ENCODE measurements at regions not wholly inside any gene's neighbourhood (a gene's known extent, or its start where the extent isn't known, plus 50 kb on each side); places are given as distances from the start of the nearest gene placed in this dataset.
"Not testable (repeated sequence)": the region's sequence is repeated elsewhere in the genome, so short reads cannot be mapped to it uniquely, and the experiment has no call there.

DNA sequence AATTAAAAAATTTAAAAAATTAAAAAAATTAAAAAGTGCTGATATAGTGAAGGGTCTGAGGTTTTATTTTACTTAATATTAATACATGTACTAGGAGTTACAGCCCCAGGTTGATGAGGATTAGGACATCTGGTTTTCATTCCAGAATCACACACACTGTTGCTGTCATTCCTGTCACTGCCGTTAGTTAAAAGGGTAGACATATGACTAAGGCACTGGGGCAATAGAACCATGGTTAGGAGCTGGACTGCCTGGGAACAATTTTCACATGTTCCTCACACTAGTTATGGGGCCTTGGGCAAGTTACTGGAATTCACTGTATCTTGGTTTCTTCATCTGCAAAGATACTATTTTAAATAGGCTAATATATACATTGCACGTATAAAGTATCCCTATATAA lies 191.8 kb upstream of the DPYD start:
- Histone ChIP-seq H3K79me2 (ENCODE audit: control insufficient read depth, insufficient read depth, low read length, unreplicated experiment) (no peaks in the 10 kb centered on the region), H3K36me3 (ENCODE audit: insufficient read depth, low read length) (peaks cover 6% of the 10 kb centered on the region; the same call in 1 of the 2 replicates), H3K4me3 (ENCODE audit: low read depth, low read length) (no peak overlapping the region), H3K4me1 (ENCODE audit: control insufficient read depth, insufficient read depth, low read length, unreplicated experiment) (peaks cover 11% of the 10 kb centered on the region), H3K27ac (ENCODE audit: low read depth, low read length) (no peak overlapping the region), H3K27me3 (ENCODE audit: insufficient read depth, low read length) (no peaks in the 10 kb centered on the region), H2AFZ (ENCODE audit: low read length, unreplicated experiment) (no peak overlapping the region)

DNA sequence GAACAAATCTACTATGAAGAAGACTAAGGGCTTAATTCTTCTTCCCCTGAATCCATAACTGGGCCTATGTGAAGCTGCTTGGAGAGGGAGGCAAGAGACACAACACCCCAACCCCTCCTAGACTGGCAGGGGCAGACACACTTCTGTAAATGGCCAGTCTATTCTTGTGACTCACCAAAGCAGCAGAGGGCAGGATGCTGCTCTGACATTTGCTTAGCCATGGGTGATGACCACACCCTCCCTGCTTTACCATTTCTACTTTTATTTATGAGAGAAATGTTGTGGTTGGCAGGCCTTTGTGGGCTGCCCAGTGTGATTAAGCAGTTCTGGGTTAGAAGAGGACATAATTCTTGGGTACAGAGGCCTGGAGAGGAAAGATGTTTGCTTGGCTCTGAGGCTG lies 189.8 kb upstream of the DPYD start:
- Histone ChIP-seq H3K27ac (ENCODE audit: low read depth, low read length) (no peak overlapping the region), H3K4me3 (ENCODE audit: low read depth, low read length) (no peak overlapping the region), H2AFZ (ENCODE audit: low read length, unreplicated experiment) (no peak overlapping the region), H3K36me3 (ENCODE audit: insufficient read depth, low read length) (peaks cover 19% of the 10 kb centered on the region; the same call in 1 of the 2 replicates), H3K79me2 (ENCODE audit: control insufficient read depth, insufficient read depth, low read length, unreplicated experiment) (no peaks in the 10 kb centered on the region), H3K4me1 (ENCODE audit: control insufficient read depth, insufficient read depth, low read length, unreplicated experiment) (peaks cover 11% of the 10 kb centered on the region), H3K27me3 (ENCODE audit: insufficient read depth, low read length) (no peaks in the 10 kb centered on the region)

DNA sequence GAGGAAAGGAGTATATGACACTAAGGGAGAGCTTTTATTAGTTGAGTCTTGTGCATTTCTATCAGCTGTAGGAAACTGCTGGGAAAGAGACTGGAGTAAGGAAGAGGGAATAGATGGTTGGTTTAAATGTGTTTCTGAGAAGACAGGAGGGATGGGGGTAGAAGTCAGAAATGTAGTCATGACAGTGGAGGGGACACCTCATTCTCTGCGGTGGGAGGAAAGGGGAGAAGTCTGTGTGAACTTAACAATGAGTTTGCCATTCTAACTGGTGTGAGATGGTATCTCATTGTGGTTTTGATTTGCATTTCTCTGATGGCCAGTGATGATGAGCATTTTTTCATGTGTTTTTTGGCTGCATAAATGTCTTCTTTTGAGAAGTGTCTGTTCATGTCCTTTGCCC lies 187.5 kb upstream of the DPYD start:
- H3K4me3 ChIP-seq (ENCODE audit: low read depth, low read length); H3K79me2 ChIP-seq (ENCODE audit: control insufficient read depth, insufficient read depth, low read length, unreplicated experiment); H3K27me3 ChIP-seq (ENCODE audit: insufficient read depth, low read length); H3K27ac ChIP-seq (ENCODE audit: low read depth, low read length); H2AFZ ChIP-seq (ENCODE audit: low read length, unreplicated experiment): not testable (repeated sequence)
- peaks cover 29% of the 10 kb centered on the region for H3K4me1 ChIP-seq (ENCODE audit: control insufficient read depth, insufficient read depth, low read length, unreplicated experiment)
- peaks cover 19% of the 10 kb centered on the region; the same call in 1 of the 2 replicates for H3K36me3 ChIP-seq (ENCODE audit: insufficient read depth, low read length)

DNA sequence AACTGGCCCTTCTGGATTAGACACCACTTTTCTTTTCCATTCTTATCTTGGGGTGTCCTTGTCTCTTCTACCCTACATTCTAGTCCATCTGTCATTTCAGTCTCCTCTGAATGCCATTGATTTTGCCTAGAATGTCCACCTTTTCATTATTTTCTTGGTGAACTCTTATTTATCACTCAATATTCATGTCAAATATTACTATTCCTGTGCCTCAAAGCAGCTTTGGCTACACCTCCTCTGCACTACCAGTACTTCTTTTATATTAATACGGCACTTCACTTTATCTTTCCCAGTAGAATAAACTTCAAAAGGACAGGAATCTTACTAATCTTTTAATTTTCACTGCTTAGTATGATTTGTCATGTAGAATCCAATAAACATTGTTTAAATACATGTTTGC lies 186.4 kb upstream of the DPYD start:
- peaks cover 40% of the 10 kb centered on the region for H3K4me1 ChIP-seq (ENCODE audit: control insufficient read depth, insufficient read depth, low read length, unreplicated experiment)
- H3K4me3 ChIP-seq (ENCODE audit: low read depth, low read length): no peak overlapping the region

DNA sequence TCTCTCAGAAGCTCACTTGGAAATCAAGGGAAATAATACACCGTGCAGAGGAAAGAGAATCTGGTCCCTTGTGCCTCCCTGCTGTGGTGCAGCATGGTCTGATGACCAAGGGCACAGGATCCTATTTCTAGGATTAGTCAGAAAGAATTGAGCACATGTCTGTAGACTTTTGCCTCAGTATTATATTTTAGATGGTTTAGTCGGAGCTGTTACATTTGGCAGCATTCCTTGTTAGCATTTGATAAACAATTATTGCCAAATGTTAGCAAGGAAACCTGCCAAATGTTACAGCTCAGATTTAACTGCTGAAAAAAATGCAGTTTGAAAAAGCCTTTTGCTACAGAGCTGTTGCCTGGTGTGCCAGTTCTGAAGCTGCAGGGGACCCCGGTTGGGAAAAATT lies 183.5 kb upstream of the DPYD start:
- H3K27ac ChIP-seq (ENCODE audit: low read depth, low read length): peak overlapping the region; percentile 35
- H3K79me2 ChIP-seq (ENCODE audit: control insufficient read depth, insufficient read depth, low read length, unreplicated experiment): no peaks in the 10 kb centered on the region
- peaks cover 33% of the 10 kb centered on the region for H3K4me1 ChIP-seq (ENCODE audit: control insufficient read depth, insufficient read depth, low read length, unreplicated experiment)
- H2AFZ ChIP-seq (ENCODE audit: low read length, unreplicated experiment): peak overlapping the region; percentile 42
- no peaks in the 10 kb centered on the region for H3K27me3 ChIP-seq (ENCODE audit: insufficient read depth, low read length)
- H3K36me3 ChIP-seq (ENCODE audit: insufficient read depth, low read length): peaks cover 19% of the 10 kb centered on the region; the same call in 1 of the 2 replicates
- peak overlapping the region; percentile 29; the same call in 1 of the 2 replicates for H3K4me3 ChIP-seq (ENCODE audit: low read depth, low read length)

More for the DNA sequence above, 186.4 kb upstream of the DPYD start:
- Histone ChIP-seq H3K27me3 (ENCODE audit: insufficient read depth, low read length) (no peaks in the 10 kb centered on the region), H3K79me2 (ENCODE audit: control insufficient read depth, insufficient read depth, low read length, unreplicated experiment) (no peaks in the 10 kb centered on the region), H3K36me3 (ENCODE audit: insufficient read depth, low read length) (peaks cover 19% of the 10 kb centered on the region; the same call in 1 of the 2 replicates), H2AFZ (ENCODE audit: low read length, unreplicated experiment) (no peak overlapping the region), H3K27ac (ENCODE audit: low read depth, low read length) (no peak overlapping the region)

DNA sequence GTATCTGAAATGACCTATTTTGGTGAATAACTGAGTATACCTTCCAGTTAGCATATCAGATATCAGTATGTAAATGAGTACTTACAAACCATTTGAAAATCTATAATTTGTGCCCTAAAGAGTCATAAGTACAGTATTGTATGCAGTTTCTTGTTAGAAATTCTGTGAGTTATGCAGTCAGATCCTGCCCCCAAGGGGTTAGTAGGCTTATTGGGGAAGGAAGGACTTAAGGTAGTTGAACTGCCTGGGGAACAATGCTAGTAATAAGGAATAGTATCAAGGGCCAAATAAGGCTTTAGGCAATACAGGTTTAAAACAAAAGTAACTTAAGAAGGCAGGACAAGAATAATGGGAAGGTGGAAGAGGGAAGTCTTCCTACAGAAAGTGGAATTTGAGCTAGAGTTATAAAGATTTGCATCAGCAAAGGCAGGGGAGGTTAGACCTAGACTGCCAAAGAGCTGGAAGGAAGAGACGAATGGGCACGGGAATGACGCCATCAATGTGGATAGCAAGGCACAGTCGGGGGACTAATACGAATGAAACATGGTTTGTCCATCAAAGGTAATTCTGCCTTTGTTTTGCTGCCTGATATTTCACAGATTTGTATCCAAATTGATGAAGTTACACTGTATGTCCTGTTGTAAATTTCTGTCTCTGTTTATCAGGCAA lies 182.9 kb upstream of the DPYD start:
- H3K27me3 ChIP-seq (ENCODE audit: insufficient read depth, low read length): no peaks in the 10 kb centered on the region
- peak overlapping the region; percentile 42 for H2AFZ ChIP-seq (ENCODE audit: low read length, unreplicated experiment)
- peak overlapping the region; percentile 35 for H3K27ac ChIP-seq (ENCODE audit: low read depth, low read length)
- no peaks in the 10 kb centered on the region for H3K79me2 ChIP-seq (ENCODE audit: control insufficient read depth, insufficient read depth, low read length, unreplicated experiment)
- H3K4me1 ChIP-seq (ENCODE audit: control insufficient read depth, insufficient read depth, low read length, unreplicated experiment): peaks cover 33% of the 10 kb centered on the region
- peak overlapping the region; percentile 29; the same call in 1 of the 2 replicates for H3K4me3 ChIP-seq (ENCODE audit: low read depth, low read length)
- H3K36me3 ChIP-seq (ENCODE audit: insufficient read depth, low read length): peaks cover 19% of the 10 kb centered on the region; the same call in 1 of the 2 replicates

DNA sequence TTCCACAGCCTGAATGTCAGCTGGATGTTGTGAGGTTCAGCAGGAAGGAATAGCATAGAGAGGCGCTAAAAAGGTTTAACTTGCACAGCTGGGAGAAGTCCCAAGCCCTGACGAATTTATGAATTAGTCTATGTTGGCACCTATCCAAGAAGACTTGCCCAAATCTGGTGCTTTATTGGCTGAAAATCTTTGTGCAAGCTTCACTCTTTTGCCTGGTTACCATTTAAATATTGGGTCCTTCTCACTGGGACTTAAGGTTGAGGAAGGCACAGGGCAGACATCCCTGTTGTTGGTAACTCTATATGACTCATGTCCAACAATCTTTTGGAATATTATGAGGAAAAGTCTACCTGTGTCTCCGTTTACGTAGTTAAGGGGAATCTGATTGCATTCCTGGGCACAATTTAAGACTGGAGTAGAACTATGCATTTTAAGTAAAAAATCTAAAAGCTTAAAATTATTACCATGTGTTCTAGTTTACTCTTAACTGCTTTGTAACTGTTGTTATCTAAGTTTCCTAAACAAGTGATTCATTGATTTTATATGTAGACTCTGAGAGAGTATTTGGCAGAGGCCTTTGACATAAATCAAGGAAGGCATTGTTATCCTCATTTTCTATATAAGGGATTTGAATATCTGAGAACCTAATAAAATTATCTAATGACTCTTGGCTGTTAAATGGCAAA lies 181.7 kb upstream of the DPYD start:
- H3K27ac ChIP-seq (ENCODE audit: low read depth, low read length): no peak overlapping the region

DNA sequence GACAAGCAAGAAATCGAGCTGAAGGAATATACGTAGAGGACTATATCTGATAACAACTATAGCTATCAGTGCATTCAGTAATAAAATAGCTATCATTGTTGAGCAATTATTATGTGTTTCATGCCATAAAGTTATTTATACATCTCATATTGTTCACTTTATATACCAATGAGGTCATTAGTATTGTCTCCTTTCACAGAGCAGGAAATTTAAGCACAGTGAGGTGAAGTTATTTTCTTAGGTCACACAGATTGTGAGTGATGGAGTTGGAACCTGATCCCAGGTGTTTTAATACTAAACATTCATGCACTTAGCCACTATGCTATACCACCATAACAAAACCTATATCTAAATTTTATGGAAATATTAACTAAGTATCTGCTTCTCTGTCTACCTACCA lies 180.5 kb upstream of the DPYD start:
- peaks cover 33% of the 10 kb centered on the region for H3K4me1 ChIP-seq (ENCODE audit: control insufficient read depth, insufficient read depth, low read length, unreplicated experiment)
- no peaks in the 10 kb centered on the region for H3K79me2 ChIP-seq (ENCODE audit: control insufficient read depth, insufficient read depth, low read length, unreplicated experiment)
- H3K27me3 ChIP-seq (ENCODE audit: insufficient read depth, low read length): no peaks in the 10 kb centered on the region
- peaks cover 5% of the 10 kb centered on the region; the same call in 1 of the 2 replicates for H3K36me3 ChIP-seq (ENCODE audit: insufficient read depth, low read length)
- H2AFZ ChIP-seq (ENCODE audit: low read length, unreplicated experiment): no peak overlapping the region
- H3K4me3 ChIP-seq (ENCODE audit: low read depth, low read length): no peak overlapping the region
- H3K27ac ChIP-seq (ENCODE audit: low read depth, low read length): no peak overlapping the region

More for the DNA sequence above, 181.7 kb upstream of the DPYD start:
- Histone ChIP-seq H3K36me3 (ENCODE audit: insufficient read depth, low read length) (peaks cover 11% of the 10 kb centered on the region; the same call in 1 of the 2 replicates), H3K4me3 (ENCODE audit: low read depth, low read length) (no peak overlapping the region), H2AFZ (ENCODE audit: low read length, unreplicated experiment) (no peak overlapping the region), H3K79me2 (ENCODE audit: control insufficient read depth, insufficient read depth, low read length, unreplicated experiment) (no peaks in the 10 kb centered on the region), H3K27me3 (ENCODE audit: insufficient read depth, low read length) (no peaks in the 10 kb centered on the region), H3K4me1 (ENCODE audit: control insufficient read depth, insufficient read depth, low read length, unreplicated experiment) (peaks cover 33% of the 10 kb centered on the region)

DNA sequence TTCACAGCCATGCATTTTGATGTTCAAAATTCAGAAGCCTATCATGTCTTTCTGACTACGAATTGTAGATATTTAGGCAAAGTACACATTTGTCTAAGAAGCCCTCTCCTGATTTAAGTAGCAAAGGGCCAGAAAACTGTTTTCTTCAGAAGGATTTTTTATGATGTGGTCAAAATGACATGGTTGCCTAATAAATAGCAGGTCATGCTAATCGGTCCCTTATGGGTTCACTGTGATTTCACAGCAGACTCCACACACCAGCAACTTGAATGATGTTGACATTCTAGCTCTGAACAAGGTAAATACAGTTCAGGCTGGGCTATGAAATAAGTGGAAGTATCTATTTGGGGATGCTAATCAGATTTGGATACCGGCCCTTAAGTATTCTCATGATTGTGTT lies 178.7 kb upstream of the DPYD start:
- H3K27me3 ChIP-seq (ENCODE audit: insufficient read depth, low read length): no peaks in the 10 kb centered on the region
- no peak overlapping the region for H3K4me3 ChIP-seq (ENCODE audit: low read depth, low read length)
- H3K36me3 ChIP-seq (ENCODE audit: insufficient read depth, low read length): no peaks in the 10 kb centered on the region
- H3K4me1 ChIP-seq (ENCODE audit: control insufficient read depth, insufficient read depth, low read length, unreplicated experiment): peaks cover 26% of the 10 kb centered on the region
- no peak overlapping the region for H3K27ac ChIP-seq (ENCODE audit: low read depth, low read length)
- H3K79me2 ChIP-seq (ENCODE audit: control insufficient read depth, insufficient read depth, low read length, unreplicated experiment): no peaks in the 10 kb centered on the region
- no peak overlapping the region for H2AFZ ChIP-seq (ENCODE audit: low read length, unreplicated experiment)

DNA sequence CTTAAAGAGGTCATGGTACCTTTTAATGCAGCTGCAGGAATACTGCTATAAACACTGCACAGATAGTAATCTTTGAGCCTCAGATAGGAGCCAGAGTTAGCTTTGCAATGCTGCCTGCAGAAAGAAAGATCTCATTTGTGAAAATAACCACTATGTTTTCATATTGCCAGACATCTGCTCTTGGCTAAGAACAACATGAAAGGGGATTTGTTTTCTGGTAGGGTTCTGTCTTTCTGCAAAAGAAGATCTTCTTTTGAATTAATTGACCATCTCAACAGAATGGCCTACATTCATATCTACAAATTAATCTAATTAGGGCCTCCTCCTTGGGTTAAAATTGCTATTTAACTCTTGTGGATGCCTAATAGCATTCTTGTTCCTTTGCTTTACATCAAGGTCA lies 177.6 kb upstream of the DPYD start:
- H3K27me3 ChIP-seq (ENCODE audit: insufficient read depth, low read length): no peaks in the 10 kb centered on the region
- no peak overlapping the region for H3K27ac ChIP-seq (ENCODE audit: low read depth, low read length)
- no peaks in the 10 kb centered on the region for H3K36me3 ChIP-seq (ENCODE audit: insufficient read depth, low read length)
- H3K4me3 ChIP-seq (ENCODE audit: low read depth, low read length): no peak overlapping the region
- no peaks in the 10 kb centered on the region for H3K79me2 ChIP-seq (ENCODE audit: control insufficient read depth, insufficient read depth, low read length, unreplicated experiment)
- peaks cover 15% of the 10 kb centered on the region for H3K4me1 ChIP-seq (ENCODE audit: control insufficient read depth, insufficient read depth, low read length, unreplicated experiment)
- no peak overlapping the region for H2AFZ ChIP-seq (ENCODE audit: low read length, unreplicated experiment)

DNA sequence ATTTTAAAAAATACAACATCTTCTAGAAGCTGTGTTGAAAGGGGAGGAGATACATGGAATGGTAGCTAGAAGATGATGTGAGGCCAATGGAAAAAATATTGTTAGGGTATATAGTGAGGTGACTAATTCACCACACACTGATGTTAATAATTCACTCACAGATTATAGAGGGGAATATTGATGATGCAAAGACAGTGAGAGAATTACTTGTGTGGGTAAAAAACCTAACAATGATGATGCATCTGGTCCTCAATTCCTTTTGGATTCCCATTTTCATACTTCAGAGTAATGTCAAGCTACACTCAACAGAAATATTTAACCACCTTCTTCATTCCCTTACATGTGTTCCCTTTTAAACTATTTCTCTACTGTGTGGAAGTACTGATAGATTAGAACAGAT lies 169.5 kb upstream of the DPYD start:
- Histone ChIP-seq H3K27me3 (ENCODE audit: insufficient read depth, low read length) (no peaks in the 10 kb centered on the region), H3K4me1 (ENCODE audit: control insufficient read depth, insufficient read depth, low read length, unreplicated experiment) (peaks cover 39% of the 10 kb centered on the region), H2AFZ (ENCODE audit: low read length, unreplicated experiment) (no peak overlapping the region), H3K4me3 (ENCODE audit: low read depth, low read length) (no peak overlapping the region), H3K27ac (ENCODE audit: low read depth, low read length) (peak overlapping the region; percentile 63), H3K79me2 (ENCODE audit: control insufficient read depth, insufficient read depth, low read length, unreplicated experiment) (no peaks in the 10 kb centered on the region), H3K36me3 (ENCODE audit: insufficient read depth, low read length) (no peaks in the 10 kb centered on the region)

All from ACC112 (cell line).